H1 (cell line): ENCODE measurements at regions not wholly inside any gene's neighbourhood (a gene's known extent, or its start where the extent isn't known, plus 50 kb on each side); places are given as distances from the start of the nearest gene placed in this dataset.

Experiments
- CBX5 ChIP-seq: fragments of 300-800, 300-1000 bp; sonication (generic); IDR thresholded peaks from 2 replicates; pipeline ENCODE4 v1.7.1; 2016; ENCODE audit warnings: antibody characterized with exemption, low read length, low read depth
- TF ChIP-seq, protein P1 (sequence below): fragments of 300-600 bp; sonication (generic); IDR thresholded peaks from 2 replicates; pipeline ENCODE4 v1.7.1; 2012; ENCODE audit warnings: low read length, moderate library complexity, mild to moderate bottlenecking, inconsistent platforms; ENCODE audit not compliant: insufficient replicate concordance
- TF ChIP-seq, protein P2 (sequence below): IDR thresholded peaks from 2 replicates; pipeline ENCODE4 v1.6.1; 2012; ENCODE audit warnings: inconsistent platforms

DNA sequence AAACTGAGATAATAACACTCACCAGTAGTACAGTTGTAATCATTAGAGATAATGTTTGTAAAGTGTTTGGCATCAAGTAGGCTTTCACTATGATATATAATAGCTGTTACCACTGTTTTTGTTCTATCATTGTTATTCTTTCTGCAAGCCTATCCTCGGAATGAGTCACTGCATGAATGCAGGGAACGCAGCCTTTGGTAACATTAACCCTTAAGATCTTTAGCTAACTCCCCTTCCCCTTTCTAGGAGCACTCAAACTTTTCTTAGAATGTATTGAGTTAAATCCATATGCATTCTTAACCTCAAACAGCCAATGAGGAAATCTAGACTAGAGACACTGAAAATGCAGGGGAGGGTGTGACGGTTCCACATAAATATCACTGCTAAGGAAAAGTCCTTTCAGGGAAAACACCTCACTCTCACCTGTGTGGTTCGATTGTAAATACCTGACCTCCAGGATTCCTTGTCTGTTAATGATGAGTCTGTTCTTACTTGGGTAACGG, 467.3 kb downstream of the SETD4 start (continued):
- TF ChIP-seq, protein P1, sequence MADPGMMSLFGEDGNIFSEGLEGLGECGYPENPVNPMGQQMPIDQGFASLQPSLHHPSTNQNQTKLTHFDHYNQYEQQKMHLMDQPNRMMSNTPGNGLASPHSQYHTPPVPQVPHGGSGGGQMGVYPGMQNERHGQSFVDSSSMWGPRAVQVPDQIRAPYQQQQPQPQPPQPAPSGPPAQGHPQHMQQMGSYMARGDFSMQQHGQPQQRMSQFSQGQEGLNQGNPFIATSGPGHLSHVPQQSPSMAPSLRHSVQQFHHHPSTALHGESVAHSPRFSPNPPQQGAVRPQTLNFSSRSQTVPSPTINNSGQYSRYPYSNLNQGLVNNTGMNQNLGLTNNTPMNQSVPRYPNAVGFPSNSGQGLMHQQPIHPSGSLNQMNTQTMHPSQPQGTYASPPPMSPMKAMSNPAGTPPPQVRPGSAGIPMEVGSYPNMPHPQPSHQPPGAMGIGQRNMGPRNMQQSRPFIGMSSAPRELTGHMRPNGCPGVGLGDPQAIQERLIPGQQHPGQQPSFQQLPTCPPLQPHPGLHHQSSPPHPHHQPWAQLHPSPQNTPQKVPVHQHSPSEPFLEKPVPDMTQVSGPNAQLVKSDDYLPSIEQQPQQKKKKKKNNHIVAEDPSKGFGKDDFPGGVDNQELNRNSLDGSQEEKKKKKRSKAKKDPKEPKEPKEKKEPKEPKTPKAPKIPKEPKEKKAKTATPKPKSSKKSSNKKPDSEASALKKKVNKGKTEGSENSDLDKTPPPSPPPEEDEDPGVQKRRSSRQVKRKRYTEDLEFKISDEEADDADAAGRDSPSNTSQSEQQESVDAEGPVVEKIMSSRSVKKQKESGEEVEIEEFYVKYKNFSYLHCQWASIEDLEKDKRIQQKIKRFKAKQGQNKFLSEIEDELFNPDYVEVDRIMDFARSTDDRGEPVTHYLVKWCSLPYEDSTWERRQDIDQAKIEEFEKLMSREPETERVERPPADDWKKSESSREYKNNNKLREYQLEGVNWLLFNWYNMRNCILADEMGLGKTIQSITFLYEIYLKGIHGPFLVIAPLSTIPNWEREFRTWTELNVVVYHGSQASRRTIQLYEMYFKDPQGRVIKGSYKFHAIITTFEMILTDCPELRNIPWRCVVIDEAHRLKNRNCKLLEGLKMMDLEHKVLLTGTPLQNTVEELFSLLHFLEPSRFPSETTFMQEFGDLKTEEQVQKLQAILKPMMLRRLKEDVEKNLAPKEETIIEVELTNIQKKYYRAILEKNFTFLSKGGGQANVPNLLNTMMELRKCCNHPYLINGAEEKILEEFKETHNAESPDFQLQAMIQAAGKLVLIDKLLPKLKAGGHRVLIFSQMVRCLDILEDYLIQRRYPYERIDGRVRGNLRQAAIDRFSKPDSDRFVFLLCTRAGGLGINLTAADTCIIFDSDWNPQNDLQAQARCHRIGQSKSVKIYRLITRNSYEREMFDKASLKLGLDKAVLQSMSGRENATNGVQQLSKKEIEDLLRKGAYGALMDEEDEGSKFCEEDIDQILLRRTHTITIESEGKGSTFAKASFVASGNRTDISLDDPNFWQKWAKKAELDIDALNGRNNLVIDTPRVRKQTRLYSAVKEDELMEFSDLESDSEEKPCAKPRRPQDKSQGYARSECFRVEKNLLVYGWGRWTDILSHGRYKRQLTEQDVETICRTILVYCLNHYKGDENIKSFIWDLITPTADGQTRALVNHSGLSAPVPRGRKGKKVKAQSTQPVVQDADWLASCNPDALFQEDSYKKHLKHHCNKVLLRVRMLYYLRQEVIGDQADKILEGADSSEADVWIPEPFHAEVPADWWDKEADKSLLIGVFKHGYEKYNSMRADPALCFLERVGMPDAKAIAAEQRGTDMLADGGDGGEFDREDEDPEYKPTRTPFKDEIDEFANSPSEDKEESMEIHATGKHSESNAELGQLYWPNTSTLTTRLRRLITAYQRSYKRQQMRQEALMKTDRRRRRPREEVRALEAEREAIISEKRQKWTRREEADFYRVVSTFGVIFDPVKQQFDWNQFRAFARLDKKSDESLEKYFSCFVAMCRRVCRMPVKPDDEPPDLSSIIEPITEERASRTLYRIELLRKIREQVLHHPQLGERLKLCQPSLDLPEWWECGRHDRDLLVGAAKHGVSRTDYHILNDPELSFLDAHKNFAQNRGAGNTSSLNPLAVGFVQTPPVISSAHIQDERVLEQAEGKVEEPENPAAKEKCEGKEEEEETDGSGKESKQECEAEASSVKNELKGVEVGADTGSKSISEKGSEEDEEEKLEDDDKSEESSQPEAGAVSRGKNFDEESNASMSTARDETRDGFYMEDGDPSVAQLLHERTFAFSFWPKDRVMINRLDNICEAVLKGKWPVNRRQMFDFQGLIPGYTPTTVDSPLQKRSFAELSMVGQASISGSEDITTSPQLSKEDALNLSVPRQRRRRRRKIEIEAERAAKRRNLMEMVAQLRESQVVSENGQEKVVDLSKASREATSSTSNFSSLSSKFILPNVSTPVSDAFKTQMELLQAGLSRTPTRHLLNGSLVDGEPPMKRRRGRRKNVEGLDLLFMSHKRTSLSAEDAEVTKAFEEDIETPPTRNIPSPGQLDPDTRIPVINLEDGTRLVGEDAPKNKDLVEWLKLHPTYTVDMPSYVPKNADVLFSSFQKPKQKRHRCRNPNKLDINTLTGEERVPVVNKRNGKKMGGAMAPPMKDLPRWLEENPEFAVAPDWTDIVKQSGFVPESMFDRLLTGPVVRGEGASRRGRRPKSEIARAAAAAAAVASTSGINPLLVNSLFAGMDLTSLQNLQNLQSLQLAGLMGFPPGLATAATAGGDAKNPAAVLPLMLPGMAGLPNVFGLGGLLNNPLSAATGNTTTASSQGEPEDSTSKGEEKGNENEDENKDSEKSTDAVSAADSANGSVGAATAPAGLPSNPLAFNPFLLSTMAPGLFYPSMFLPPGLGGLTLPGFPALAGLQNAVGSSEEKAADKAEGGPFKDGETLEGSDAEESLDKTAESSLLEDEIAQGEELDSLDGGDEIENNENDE: no peak
- TF ChIP-seq, protein P2, sequence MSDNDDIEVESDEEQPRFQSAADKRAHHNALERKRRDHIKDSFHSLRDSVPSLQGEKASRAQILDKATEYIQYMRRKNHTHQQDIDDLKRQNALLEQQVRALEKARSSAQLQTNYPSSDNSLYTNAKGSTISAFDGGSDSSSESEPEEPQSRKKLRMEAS: no peak
- TF ChIP-seq CBX5: no peak
